ENCODE measurements at regions not wholly inside any gene's neighbourhood (a gene's known extent, or its start where the extent isn't known, plus 50 kb on each side); places are given as distances from the start of the nearest gene placed in this dataset.

GRCh38 chr6:71433441-71433840 lies 144.8 kb downstream of the OGFRL1 start:
- H3K4me1 ChIP-seq, result no peaks in the 10 kb centered on the region
- H3K4me3 ChIP-seq, result no peak overlapping the region
- DNase-seq (no peak), ATAC-seq (no peak)
- H3K27ac ChIP-seq, result no peak overlapping the region
- H3K36me3 ChIP-seq, result no peaks in the 10 kb centered on the region
- H3K9me3 ChIP-seq, result no peaks in the 10 kb centered on the region
- TF ChIP-seq CTCF (IDR thresholded peaks at IDR 0.05), result no peak
- no peaks in the 10 kb centered on the region for H3K27me3 ChIP-seq
- intact Hi-C loops (cut with DNase I), result no loop called here

GRCh38 chr6:71444222-71444621 lies 155.6 kb downstream of the OGFRL1 start:
- no peak for TF ChIP-seq CTCF (IDR thresholded peaks at IDR 0.05)
- Histone ChIP-seq H3K4me1 (no peaks in the 10 kb centered on the region), H3K9me3 (no peaks in the 10 kb centered on the region), H3K27ac (no peak overlapping the region), H3K36me3 (no peaks in the 10 kb centered on the region), H3K27me3 (no peaks in the 10 kb centered on the region), H3K4me3 (no peak overlapping the region)
- ATAC-seq, result peak; percentile 30
- no peak for DNase-seq
- intact Hi-C loops (cut with DNase I), result no loop called here

- H3K4me1 ChIP-seq, result no peaks in the 10 kb centered on the region
- ATAC-seq (no peak), DNase-seq (no peak)
- intact Hi-C loops (cut with DNase I), result no loop called here
- no peaks in the 10 kb centered on the region for H3K36me3 ChIP-seq
- no peak for TF ChIP-seq CTCF (IDR thresholded peaks at IDR 0.05)
- no peaks in the 10 kb centered on the region for H3K9me3 ChIP-seq
- H3K27me3 ChIP-seq, result no peaks in the 10 kb centered on the region
- no peak overlapping the region for H3K27ac ChIP-seq
- no peak overlapping the region for H3K4me3 ChIP-seq
Observed at GRCh38 chr6:71446057-71446456, 157.4 kb downstream of the OGFRL1 start.

- no peaks in the 10 kb centered on the region for H3K4me1 ChIP-seq
- intact Hi-C loops (cut with DNase I), result no loop called here
- DNase-seq (no peak), ATAC-seq (no peak)
- H3K4me3 ChIP-seq, result no peak overlapping the region
- H3K9me3 ChIP-seq, result no peaks in the 10 kb centered on the region
- H3K27ac ChIP-seq, result no peak overlapping the region
- TF ChIP-seq CTCF (IDR thresholded peaks at IDR 0.05), result no peak
- H3K27me3 ChIP-seq, result no peaks in the 10 kb centered on the region
- no peaks in the 10 kb centered on the region for H3K36me3 ChIP-seq
Observed at GRCh38 chr6:71446470-71446869, 157.9 kb downstream of the OGFRL1 start.

GRCh38 chr6:71452697-71453370 lies 164.2 kb downstream of the OGFRL1 start:
- no peak for DNase-seq
- H3K27me3 ChIP-seq, result no peaks in the 10 kb centered on the region
- intact Hi-C loops (cut with DNase I), result no loop called here
- no peak for TF ChIP-seq CTCF (IDR thresholded peaks at IDR 0.05)
- no peaks in the 10 kb centered on the region for H3K9me3 ChIP-seq
- no peak overlapping the region for H3K4me3 ChIP-seq
- ATAC-seq, result no peak
- peaks cover under 1% of the 10 kb centered on the region for H3K4me1 ChIP-seq
- H3K27ac ChIP-seq, result no peak overlapping the region
- no peaks in the 10 kb centered on the region for H3K36me3 ChIP-seq

GRCh38 chr6:71453371-71453706 lies 164.7 kb downstream of the OGFRL1 start:
- Histone ChIP-seq H3K4me3 (no peak overlapping the region), H3K27ac (no peak overlapping the region), H3K36me3 (no peaks in the 10 kb centered on the region), H3K27me3 (no peaks in the 10 kb centered on the region), H3K9me3 (no peaks in the 10 kb centered on the region), H3K4me1 (peaks cover 4% of the 10 kb centered on the region)
- DNase-seq (no peak), ATAC-seq (peak; percentile 22)
- no peak for TF ChIP-seq CTCF (IDR thresholded peaks at IDR 0.05)
- intact Hi-C loops (cut with DNase I), result no loop called here

Data from upper lobe of right lung (tissue), 1 donor.